B cell (primary cell): ENCODE measurements at regions not wholly inside any gene's neighbourhood (a gene's known extent, or its start where the extent isn't known, plus 50 kb on each side); places are given as distances from the start of the nearest gene placed in this dataset.

Source experiments
- ATAC-seq: fragments of 200-7000 bp; cut with Tn5 transposase; one replicate; pipeline ENCODE4 v1.10.0; 2021; ENCODE audit warnings: low read depth, mild to moderate bottlenecking, moderate number of reproducible peaks, moderate library complexity
- CTCF ChIA-PET: fragments of 350-600 bp; sonication (Branson Sonifier 250); formaldehyde crosslinking; loops from one replicate; lab custom pipeline; 2021; ENCODE audit warnings: antibody characterized with exemption, inconsistent platforms; lab: Charles Lee
- POLR2A ChIA-PET: fragments of 350-600 bp; sonication (Branson Sonifier 250); formaldehyde crosslinking; loops from one replicate; lab custom pipeline; 2021; ENCODE audit warnings: antibody characterized with exemption; lab: Charles Lee
- DNase-seq: peaks from one replicate; pipeline ENCODE4 v3.0.0; 2013
- H2AFZ ChIP-seq: 2 replicates; pipeline ENCODE4 v1.6.1; 2012; ENCODE audit warnings: mild to moderate bottlenecking, low read depth, low read length; ENCODE audit not compliant: insufficient read depth, poor library complexity, severe bottlenecking
- H3K27ac ChIP-seq, 2 donors: 1 replicate in 1 of 2; 2 replicates in 1 of 2; pipeline ENCODE4 v1.5.1; 2012 to 2013; ENCODE audit warnings: low read length in 2 of 2, mild to moderate bottlenecking in 2 of 2, moderate library complexity in 1 of 2
- H3K27me3 ChIP-seq, 4 experiments: fragments of 200-600 bp in 1 of 4; sonication (generic) in 1 of 4; replicated peaks in 1 of 4; 1 replicate in 2 of 4; 2 replicates in 2 of 4; pipeline versions ENCODE4 v1.6.1 to v1.7.0; 2013 to 2016; ENCODE audit warnings: low read length in 3 of 4, mild to moderate bottlenecking in 2 of 4, mixed read lengths in 1 of 4, moderate library complexity in 1 of 4; ENCODE audit not compliant: insufficient read depth in 4 of 4, control insufficient read depth in 3 of 4; ENCODE audit errors: control extremely low read depth in 1 of 4
- H3K36me3 ChIP-seq, 2 experiments: replicated peaks in 1 of 2; 1 replicate in 1 of 2; 2 replicates in 1 of 2; pipeline versions ENCODE4 v1.6.1 to v1.7.1; 2013; ENCODE audit warnings: low read length in 1 of 2; ENCODE audit not compliant: insufficient read depth in 2 of 2, control insufficient read depth in 1 of 2; ENCODE audit errors: control extremely low read depth in 1 of 2, extremely low read depth in 1 of 2
- H3K4me1 ChIP-seq, 2 donors: fragments of 200-600 bp in 1 of 2; sonication (generic) in 1 of 2; 1 replicate in 1 of 2; 2 replicates in 1 of 2; pipeline versions ENCODE4 v1.5.1 to v1.6.1; 2013 to 2017; ENCODE audit warnings: low read length in 2 of 2; ENCODE audit not compliant: control insufficient read depth in 2 of 2, insufficient read depth in 2 of 2
- H3K4me2 ChIP-seq: replicated peaks from 2 replicates; pipeline ENCODE3; 2012; ENCODE audit warnings: mild to moderate bottlenecking, low read depth, low read length; ENCODE audit not compliant: poor library complexity, severe bottlenecking
- H3K4me3 ChIP-seq, 5 experiments: fragments of 200-600 bp in 1 of 5; sonication (generic) in 1 of 5; 1 replicate in 3 of 5; 2 replicates in 2 of 5; pipeline versions ENCODE4 v1.5.1 to v1.7.0; 2011 to 2016; ENCODE audit warnings: low read length in 4 of 5, mild to moderate bottlenecking in 4 of 5, low read depth in 2 of 5, control low read depth in 1 of 5, moderate library complexity in 1 of 5; ENCODE audit not compliant: insufficient read depth in 1 of 5; ENCODE audit errors: control extremely low read depth in 1 of 5, extremely low read depth in 1 of 5
- H3K79me2 ChIP-seq: fragments of 200-600 bp; sonication (generic); one replicate; pipeline ENCODE4 v1.6.0; 2016; ENCODE audit warnings: low read length; ENCODE audit not compliant: control insufficient read depth, insufficient read depth
- H3K9ac ChIP-seq: fragments of 200-600 bp; sonication (generic); 2 replicates; pipeline ENCODE4 v1.6.1; 2017; ENCODE audit warnings: mild to moderate bottlenecking, low read length, moderate library complexity
- H3K9me3 ChIP-seq, 3 donors: one replicate each; pipeline versions ENCODE4 v1.6.1 to v1.7.1; 2013; ENCODE audit warnings: low read length in 2 of 3; ENCODE audit not compliant: control insufficient read depth in 2 of 3, insufficient read depth in 1 of 3; ENCODE audit errors: control extremely low read depth in 1 of 3
- H4K20me1 ChIP-seq: 2 replicates; pipeline ENCODE4 v1.6.0; 2012; ENCODE audit warnings: mild to moderate bottlenecking, low read length; ENCODE audit not compliant: insufficient read depth, control insufficient read depth, poor library complexity, severe bottlenecking
- H3K27ac Mint-ChIP-seq: one replicate; pipeline ENCODE4 v1.8.0; 2021; ENCODE audit warnings: mixed read lengths
- H3K27me3 Mint-ChIP-seq: one replicate; pipeline ENCODE4 v1.8.0; 2021; ENCODE audit warnings: mixed read lengths
- H3K4me1 Mint-ChIP-seq: one replicate; pipeline ENCODE4 v1.8.0; 2021; ENCODE audit warnings: mixed read lengths
- H3K4me3 Mint-ChIP-seq: one replicate; pipeline ENCODE4 v1.8.0; 2021; ENCODE audit warnings: mixed read lengths
- H3K9me3 Mint-ChIP-seq: one replicate; pipeline ENCODE4 v1.8.0; 2022; ENCODE audit warnings: mixed read lengths; ENCODE audit not compliant: insufficient read depth
- CTCF ChIP-seq: fragments of 200-600 bp; IDR thresholded peaks from one replicate; pipeline ENCODE4 v1.8.0; 2022; ENCODE audit warnings: antibody characterized with exemption, mild to moderate bottlenecking
- EZH2 ChIP-seq: IDR thresholded peaks from 2 replicates; pipeline ENCODE4 v1.6.1; 2012; ENCODE audit warnings: borderline replicate concordance, low read depth, mild to moderate bottlenecking, moderate library complexity, low read length; ENCODE audit not compliant: insufficient read depth, poor library complexity, severe bottlenecking
- WGBS: methylation state at CpG from one replicate; pipeline ENCODE4 v1.1.5; 2013; ENCODE audit warnings: missing lambda C conversion rate; ENCODE audit not compliant: insufficient coverage; 5-methylcytosine and 5-hydroxymethylcytosine counted together
- intact Hi-C: fragments of 100-400 bp; cut with micrococcal nuclease; formaldehyde crosslinking; loops from one replicate; pipeline ENCODE4 v1.10.0; 2022

DNA sequence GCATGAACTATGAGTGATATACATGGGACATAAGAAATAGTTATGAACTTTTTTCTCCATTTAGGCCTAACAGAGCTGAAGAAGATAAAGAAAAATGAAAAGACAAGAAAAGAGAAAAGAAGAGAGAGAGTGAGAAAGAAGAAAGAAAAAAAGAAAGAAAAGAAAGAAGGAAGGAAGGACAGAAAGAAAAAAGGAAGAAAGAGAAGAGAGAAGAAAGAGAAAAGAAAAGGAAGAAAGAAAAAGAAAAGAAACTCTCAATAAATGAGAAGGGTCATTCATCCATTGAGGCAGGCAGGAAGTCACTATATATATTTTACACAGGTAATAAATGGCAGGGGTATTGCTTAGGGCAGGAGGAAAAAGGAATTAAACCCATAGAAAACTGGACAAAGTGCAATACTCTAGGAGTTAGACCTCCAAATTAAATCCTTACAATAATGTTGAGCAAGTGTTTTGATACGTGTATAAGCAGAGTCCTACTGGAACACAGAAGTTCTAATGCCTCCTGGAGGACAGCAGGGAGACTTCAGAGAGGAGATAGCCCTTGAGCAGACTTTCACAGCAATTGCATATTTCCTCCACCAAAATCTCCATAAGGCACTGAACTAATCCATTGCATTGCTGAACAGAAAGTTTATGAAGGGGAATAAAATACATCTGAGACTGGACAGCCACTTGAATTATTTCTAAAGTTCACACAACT lies 86.4 kb upstream of the TENT5A start:
- DNase-seq (no peak), ATAC-seq (no peak)
- Histone ChIP-seq H3K79me2 (no peaks in the 10 kb centered on the region), H3K4me3 (no peak overlapping the region), H3K27ac (no peak overlapping the region), H3K27me3 (no peaks in the 10 kb centered on the region), H3K36me3 (no peaks in the 10 kb centered on the region), H3K9me3 (no peaks in the 10 kb centered on the region), H2AFZ (no peak overlapping the region), H4K20me1 (no peaks in the 10 kb centered on the region), H3K4me1 (no peaks in the 10 kb centered on the region), H3K4me2 (no peak overlapping the region), H3K9ac (no peak overlapping the region)
- TF ChIP-seq CTCF (peak; percentile 27), EZH2 (no peak)
- peaks cover 4% of the 10 kb centered on the region for H3K9me3 Mint-ChIP-seq
- intact Hi-C loops, result no loop called here
- H3K4me3 Mint-ChIP-seq, result no peak overlapping the region
- WGBS, result no CpG with 5 or more reads among the region's 1 CpG
- ChIA-PET CTCF (no interaction called here), POLR2A (no interaction called here)
- H3K27me3 Mint-ChIP-seq, result peaks cover 6% of the 10 kb centered on the region
- H3K27ac Mint-ChIP-seq, result no peak overlapping the region
- no peaks in the 10 kb centered on the region for H3K4me1 Mint-ChIP-seq

DNA sequence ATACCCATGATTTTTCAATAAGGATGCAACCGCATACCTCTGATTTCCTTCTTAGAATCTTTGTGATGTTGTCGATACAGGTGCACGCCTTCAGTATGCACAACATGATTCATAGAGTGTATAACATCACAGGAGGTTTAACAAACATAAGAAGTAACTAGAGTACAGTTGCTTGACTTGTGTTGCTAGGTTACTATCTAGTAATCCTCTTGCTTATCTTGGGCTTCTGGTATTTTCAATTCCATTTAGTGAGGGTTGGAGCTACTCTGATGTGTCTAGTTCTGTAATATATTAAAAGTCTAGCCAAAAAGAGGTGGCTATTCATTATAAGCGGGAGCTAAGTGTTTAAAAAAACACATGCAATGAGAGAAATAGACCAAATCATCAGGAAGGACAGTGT lies 85.5 kb upstream of the TENT5A start:
- Mint-ChIP-seq H3K9me3 (peaks cover 4% of the 10 kb centered on the region), H3K4me1 (no peaks in the 10 kb centered on the region), H3K4me3 (no peak overlapping the region), H3K27ac (no peak overlapping the region), H3K27me3 (peaks cover 6% of the 10 kb centered on the region)
- Histone ChIP-seq H3K4me3 (no peak overlapping the region), H3K9me3 (no peaks in the 10 kb centered on the region), H3K4me1 (no peaks in the 10 kb centered on the region), H2AFZ (no peak overlapping the region), H3K27ac (no peak overlapping the region), H4K20me1 (no peaks in the 10 kb centered on the region), H3K4me2 (no peak overlapping the region), H3K36me3 (no peaks in the 10 kb centered on the region), H3K27me3 (no peaks in the 10 kb centered on the region), H3K9ac (no peak overlapping the region), H3K79me2 (no peaks in the 10 kb centered on the region)
- intact Hi-C loops, result no loop called here
- CTCF ChIA-PET, result no interaction called here
- TF ChIP-seq EZH2, result no peak
- TF ChIP-seq CTCF, result no peak
- WGBS, result no CpG with 5 or more reads among the region's 4 CpGs
- POLR2A ChIA-PET, result no interaction called here
- DNase-seq, result no peak
- ATAC-seq, result no peak
